Parathyroid adenoma (tissue), 2 donors: ENCODE measurements at regions not wholly inside any gene's neighbourhood (a gene's known extent, or its start where the extent isn't known, plus 50 kb on each side); places are given as distances from the start of the nearest gene placed in this dataset.

Experiments
- H2AFZ ChIP-seq: fragments of 300-600 bp; sonication (generic); one replicate; pipeline ENCODE4 v1.7.0; 2017; ENCODE audit warnings: antibody characterized with exemption, mild to moderate bottlenecking
- H3K27ac ChIP-seq: fragments of 300-600 bp; sonication (generic); one replicate; pipeline ENCODE4 v1.7.0; 2017
- H3K27me3 ChIP-seq: fragments of 300-600 bp; sonication (generic); one replicate; pipeline ENCODE4 v1.7.0; 2017; ENCODE audit warnings: low read length; ENCODE audit not compliant: control insufficient read depth, insufficient read depth
- H3K36me3 ChIP-seq: fragments of 300-600 bp; sonication (generic); one replicate; pipeline ENCODE4 v1.7.0; 2017; ENCODE audit warnings: low read length; ENCODE audit not compliant: control insufficient read depth, insufficient read depth
- H3K4me1 ChIP-seq: fragments of 300-600 bp; sonication (generic); one replicate; pipeline ENCODE4 v1.7.0; 2017; ENCODE audit warnings: control low read depth
- H3K4me2 ChIP-seq: fragments of 300-600 bp; sonication (generic); one replicate; pipeline ENCODE4 v1.7.0; 2017; ENCODE audit warnings: low read length
- H3K4me3 ChIP-seq: fragments of 300-600 bp; sonication (generic); one replicate; pipeline ENCODE4 v1.7.0; 2017; ENCODE audit warnings: low read depth, low read length
- H3K79me2 ChIP-seq: fragments of 300-600 bp; sonication (generic); one replicate; pipeline ENCODE4 v1.7.0; 2017; ENCODE audit warnings: control low read depth
- H3K9ac ChIP-seq: fragments of 300-600 bp; sonication (generic); one replicate; pipeline ENCODE4 v1.7.0; 2017; ENCODE audit warnings: mild to moderate bottlenecking
- H3K9me3 ChIP-seq: fragments of 300-600 bp; sonication (generic); one replicate; pipeline ENCODE4 v1.7.0; 2017; ENCODE audit warnings: low read length; ENCODE audit not compliant: control insufficient read depth
- CTCF ChIP-seq: fragments of 300-600 bp; sonication (generic); IDR thresholded peaks from one replicate; pipeline ENCODE4 v1.7.0; 2017; ENCODE audit warnings: antibody characterized with exemption, mild to moderate bottlenecking
- donor health status: primary hyperparathyroidism.

GRCh38 chr6:169072127-169073042 lies 181.3 kb downstream of the THBS2 start:
- H2AFZ ChIP-seq = no peak overlapping the region
- H3K9me3 ChIP-seq = no peaks in the 10 kb centered on the region
- no peaks in the 10 kb centered on the region for H3K27me3 ChIP-seq
- H3K27ac ChIP-seq = no peak overlapping the region
- TF ChIP-seq CTCF = no peak
- no peaks in the 10 kb centered on the region for H3K79me2 ChIP-seq
- H3K4me2 ChIP-seq = no peak overlapping the region
- H3K4me1 ChIP-seq = no peaks in the 10 kb centered on the region
- no peak overlapping the region for H3K9ac ChIP-seq
- H3K4me3 ChIP-seq = no peak overlapping the region
- no peaks in the 10 kb centered on the region for H3K36me3 ChIP-seq

- Histone ChIP-seq H3K9ac (no peak overlapping the region), H3K27ac (no peak overlapping the region)
- no peak for TF ChIP-seq CTCF
Measured at GRCh38 chr6:169071394-169071793, 182.3 kb downstream of the THBS2 start.

GRCh38 chr6:169070506-169071176 lies 183.0 kb downstream of the THBS2 start:
- Histone ChIP-seq H3K4me2 (no peak overlapping the region), H3K9ac (no peak overlapping the region), H3K36me3 (no peaks in the 10 kb centered on the region), H3K4me1 (no peaks in the 10 kb centered on the region), H3K27me3 (no peaks in the 10 kb centered on the region), H3K79me2 (no peaks in the 10 kb centered on the region), H3K27ac (no peak overlapping the region), H2AFZ (no peak overlapping the region), H3K9me3 (no peaks in the 10 kb centered on the region), H3K4me3 (no peak overlapping the region)
- TF ChIP-seq CTCF = no peak

More at GRCh38 chr6:169071394-169071793, 182.3 kb downstream of the THBS2 start:
- H3K9me3 ChIP-seq = no peaks in the 10 kb centered on the region
- no peaks in the 10 kb centered on the region for H3K4me1 ChIP-seq
- no peak overlapping the region for H3K4me3 ChIP-seq
- no peaks in the 10 kb centered on the region for H3K36me3 ChIP-seq
- no peak overlapping the region for H3K4me2 ChIP-seq
- H3K79me2 ChIP-seq = no peaks in the 10 kb centered on the region
- no peak overlapping the region for H2AFZ ChIP-seq
- no peaks in the 10 kb centered on the region for H3K27me3 ChIP-seq

- Histone ChIP-seq H3K9ac (no peak overlapping the region), H3K9me3 (no peaks in the 10 kb centered on the region), H3K27me3 (no peaks in the 10 kb centered on the region), H2AFZ (no peak overlapping the region), H3K27ac (no peak overlapping the region), H3K79me2 (no peaks in the 10 kb centered on the region), H3K4me1 (no peaks in the 10 kb centered on the region), H3K4me3 (no peak overlapping the region), H3K4me2 (no peak overlapping the region), H3K36me3 (no peaks in the 10 kb centered on the region)
- no peak for TF ChIP-seq CTCF
Measured at GRCh38 chr6:169069356-169069755, 184.3 kb downstream of the THBS2 start.
